Panc1 (cell line): ENCODE measurements at regions not wholly inside any gene's neighbourhood (a gene's known extent, or its start where the extent isn't known, plus 50 kb on each side); places are given as distances from the start of the nearest gene placed in this dataset.

Experiments used
- TF ChIP-seq, protein P1 (sequence below), 2 experiments: IDR thresholded peaks; 2 replicates each; pipeline ENCODE4 v1.6.1; 2011 to 2012; ENCODE audit warnings: low read depth in 2 of 2, control low read depth in 1 of 2, low read length in 1 of 2, mild to moderate bottlenecking in 1 of 2, moderate library complexity in 1 of 2; ENCODE audit not compliant: insufficient read depth in 1 of 2
- TF ChIP-seq, protein P2 (sequence below): fragments of 450-650 bp; IDR thresholded peaks from 2 replicates; pipeline ENCODE4 v1.5.1; 2017; ENCODE audit warnings: mild to moderate bottlenecking

DNA sequence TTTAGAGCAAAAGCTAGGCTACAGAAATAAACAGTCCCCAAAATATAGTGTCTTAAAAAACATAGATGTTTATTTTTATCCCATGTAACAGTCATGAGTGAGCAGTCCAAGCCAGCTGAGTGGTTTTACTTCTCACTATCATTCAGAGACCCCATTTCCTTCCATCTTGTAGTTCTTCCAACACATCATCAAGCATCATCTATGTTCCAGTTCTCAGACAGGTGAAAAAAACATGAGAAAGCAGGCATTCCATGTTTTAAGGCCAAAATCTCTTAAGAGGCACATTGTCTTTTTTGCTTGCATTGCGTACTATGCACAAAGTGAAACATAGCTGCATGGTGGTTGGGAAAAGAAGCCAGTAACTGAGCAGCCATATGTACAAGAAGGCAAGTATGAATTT is 128.6 kb downstream of the ATOH1 start:
- TF ChIP-seq, protein P1, sequence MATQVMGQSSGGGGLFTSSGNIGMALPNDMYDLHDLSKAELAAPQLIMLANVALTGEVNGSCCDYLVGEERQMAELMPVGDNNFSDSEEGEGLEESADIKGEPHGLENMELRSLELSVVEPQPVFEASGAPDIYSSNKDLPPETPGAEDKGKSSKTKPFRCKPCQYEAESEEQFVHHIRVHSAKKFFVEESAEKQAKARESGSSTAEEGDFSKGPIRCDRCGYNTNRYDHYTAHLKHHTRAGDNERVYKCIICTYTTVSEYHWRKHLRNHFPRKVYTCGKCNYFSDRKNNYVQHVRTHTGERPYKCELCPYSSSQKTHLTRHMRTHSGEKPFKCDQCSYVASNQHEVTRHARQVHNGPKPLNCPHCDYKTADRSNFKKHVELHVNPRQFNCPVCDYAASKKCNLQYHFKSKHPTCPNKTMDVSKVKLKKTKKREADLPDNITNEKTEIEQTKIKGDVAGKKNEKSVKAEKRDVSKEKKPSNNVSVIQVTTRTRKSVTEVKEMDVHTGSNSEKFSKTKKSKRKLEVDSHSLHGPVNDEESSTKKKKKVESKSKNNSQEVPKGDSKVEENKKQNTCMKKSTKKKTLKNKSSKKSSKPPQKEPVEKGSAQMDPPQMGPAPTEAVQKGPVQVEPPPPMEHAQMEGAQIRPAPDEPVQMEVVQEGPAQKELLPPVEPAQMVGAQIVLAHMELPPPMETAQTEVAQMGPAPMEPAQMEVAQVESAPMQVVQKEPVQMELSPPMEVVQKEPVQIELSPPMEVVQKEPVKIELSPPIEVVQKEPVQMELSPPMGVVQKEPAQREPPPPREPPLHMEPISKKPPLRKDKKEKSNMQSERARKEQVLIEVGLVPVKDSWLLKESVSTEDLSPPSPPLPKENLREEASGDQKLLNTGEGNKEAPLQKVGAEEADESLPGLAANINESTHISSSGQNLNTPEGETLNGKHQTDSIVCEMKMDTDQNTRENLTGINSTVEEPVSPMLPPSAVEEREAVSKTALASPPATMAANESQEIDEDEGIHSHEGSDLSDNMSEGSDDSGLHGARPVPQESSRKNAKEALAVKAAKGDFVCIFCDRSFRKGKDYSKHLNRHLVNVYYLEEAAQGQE (IDR thresholded peaks at IDR 0.05; ENCODE audit: insufficient read depth in 1 of 2, low read depth in 2 of 2, low read length in 1 of 2): no peak
- TF ChIP-seq, protein P2, sequence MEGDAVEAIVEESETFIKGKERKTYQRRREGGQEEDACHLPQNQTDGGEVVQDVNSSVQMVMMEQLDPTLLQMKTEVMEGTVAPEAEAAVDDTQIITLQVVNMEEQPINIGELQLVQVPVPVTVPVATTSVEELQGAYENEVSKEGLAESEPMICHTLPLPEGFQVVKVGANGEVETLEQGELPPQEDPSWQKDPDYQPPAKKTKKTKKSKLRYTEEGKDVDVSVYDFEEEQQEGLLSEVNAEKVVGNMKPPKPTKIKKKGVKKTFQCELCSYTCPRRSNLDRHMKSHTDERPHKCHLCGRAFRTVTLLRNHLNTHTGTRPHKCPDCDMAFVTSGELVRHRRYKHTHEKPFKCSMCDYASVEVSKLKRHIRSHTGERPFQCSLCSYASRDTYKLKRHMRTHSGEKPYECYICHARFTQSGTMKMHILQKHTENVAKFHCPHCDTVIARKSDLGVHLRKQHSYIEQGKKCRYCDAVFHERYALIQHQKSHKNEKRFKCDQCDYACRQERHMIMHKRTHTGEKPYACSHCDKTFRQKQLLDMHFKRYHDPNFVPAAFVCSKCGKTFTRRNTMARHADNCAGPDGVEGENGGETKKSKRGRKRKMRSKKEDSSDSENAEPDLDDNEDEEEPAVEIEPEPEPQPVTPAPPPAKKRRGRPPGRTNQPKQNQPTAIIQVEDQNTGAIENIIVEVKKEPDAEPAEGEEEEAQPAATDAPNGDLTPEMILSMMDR: no peak
